ENCODE measurements at regions not wholly inside any gene's neighbourhood (a gene's known extent, or its start where the extent isn't known, plus 50 kb on each side); places are given as distances from the start of the nearest gene placed in this dataset.

GRCh38 chr15:85986741-85987140 lies 92.9 kb upstream of the AGBL1 start:
- DNase-seq (ENCODE audit: extremely low spot score, unreplicated experiment) = no peak
- H3K27ac Mint-ChIP-seq (ENCODE audit: unreplicated experiment) = no peak overlapping the region
- peaks cover 3% of the 10 kb centered on the region for H3K9me3 Mint-ChIP-seq (ENCODE audit: unreplicated experiment)
- no peak for TF ChIP-seq CTCF (IDR thresholded peaks at IDR 0.05)
- H3K4me1 Mint-ChIP-seq (ENCODE audit: unreplicated experiment) = no peaks in the 10 kb centered on the region
- no peaks in the 10 kb centered on the region for H3K27me3 Mint-ChIP-seq (ENCODE audit: unreplicated experiment)
- no peak overlapping the region for H3K4me3 Mint-ChIP-seq (ENCODE audit: unreplicated experiment)
- H3K36me3 Mint-ChIP-seq (ENCODE audit: unreplicated experiment) = no peaks in the 10 kb centered on the region

- H3K36me3 Mint-ChIP-seq (ENCODE audit: unreplicated experiment) = no peaks in the 10 kb centered on the region
- no peak overlapping the region for H3K27ac Mint-ChIP-seq (ENCODE audit: unreplicated experiment)
- no peak for DNase-seq (ENCODE audit: extremely low spot score, unreplicated experiment)
- no peaks in the 10 kb centered on the region for H3K27me3 Mint-ChIP-seq (ENCODE audit: unreplicated experiment)
- H3K9me3 Mint-ChIP-seq (ENCODE audit: unreplicated experiment) = peaks cover 4% of the 10 kb centered on the region
- H3K4me3 Mint-ChIP-seq (ENCODE audit: unreplicated experiment) = no peak overlapping the region
- TF ChIP-seq CTCF (IDR thresholded peaks at IDR 0.05) = no peak
- H3K4me1 Mint-ChIP-seq (ENCODE audit: unreplicated experiment) = no peaks in the 10 kb centered on the region
These were observed 90.9 kb upstream of the AGBL1 start for GRCh38 chr15:85988741-85989140.

GRCh38 chr15:85992224-85992623 lies 87.4 kb upstream of the AGBL1 start:
- no peak overlapping the region for H3K27ac Mint-ChIP-seq (ENCODE audit: unreplicated experiment)
- H3K27me3 Mint-ChIP-seq (ENCODE audit: unreplicated experiment) = no peaks in the 10 kb centered on the region
- no peaks in the 10 kb centered on the region for H3K36me3 Mint-ChIP-seq (ENCODE audit: unreplicated experiment)
- no peak for DNase-seq (ENCODE audit: extremely low spot score, unreplicated experiment)
- peaks cover 16% of the 10 kb centered on the region for H3K9me3 Mint-ChIP-seq (ENCODE audit: unreplicated experiment)
- TF ChIP-seq CTCF (IDR thresholded peaks at IDR 0.05) = no peak
- H3K4me3 Mint-ChIP-seq (ENCODE audit: unreplicated experiment) = no peak overlapping the region
- no peaks in the 10 kb centered on the region for H3K4me1 Mint-ChIP-seq (ENCODE audit: unreplicated experiment)

- no peak for TF ChIP-seq CTCF (IDR thresholded peaks at IDR 0.05)
- no peak for DNase-seq (ENCODE audit: extremely low spot score, unreplicated experiment)
- Mint-ChIP-seq H3K27ac (ENCODE audit: unreplicated experiment) (no peak overlapping the region), H3K4me3 (ENCODE audit: unreplicated experiment) (no peak overlapping the region), H3K36me3 (ENCODE audit: unreplicated experiment) (no peaks in the 10 kb centered on the region), H3K27me3 (ENCODE audit: unreplicated experiment) (no peaks in the 10 kb centered on the region), H3K9me3 (ENCODE audit: unreplicated experiment) (peaks cover 16% of the 10 kb centered on the region), H3K4me1 (ENCODE audit: unreplicated experiment) (no peaks in the 10 kb centered on the region)
These were observed 86.6 kb upstream of the AGBL1 start for GRCh38 chr15:85993116-85993515.

- DNase-seq (ENCODE audit: extremely low spot score, unreplicated experiment) = no peak
- Mint-ChIP-seq H3K27me3 (ENCODE audit: unreplicated experiment) (no peaks in the 10 kb centered on the region), H3K9me3 (ENCODE audit: unreplicated experiment) (peaks cover 13% of the 10 kb centered on the region), H3K4me3 (ENCODE audit: unreplicated experiment) (no peak overlapping the region), H3K27ac (ENCODE audit: unreplicated experiment) (no peak overlapping the region), H3K36me3 (ENCODE audit: unreplicated experiment) (no peaks in the 10 kb centered on the region), H3K4me1 (ENCODE audit: unreplicated experiment) (no peaks in the 10 kb centered on the region)
- no peak for TF ChIP-seq CTCF (IDR thresholded peaks at IDR 0.05)
These were observed 82.1 kb upstream of the AGBL1 start for GRCh38 chr15:85997618-85998017.

Data from osteocyte (in vitro differentiated cells).